ENCODE measurements at regions not wholly inside any gene's neighbourhood (a gene's known extent, or its start where the extent isn't known, plus 50 kb on each side); places are given as distances from the start of the nearest gene placed in this dataset.

DNA sequence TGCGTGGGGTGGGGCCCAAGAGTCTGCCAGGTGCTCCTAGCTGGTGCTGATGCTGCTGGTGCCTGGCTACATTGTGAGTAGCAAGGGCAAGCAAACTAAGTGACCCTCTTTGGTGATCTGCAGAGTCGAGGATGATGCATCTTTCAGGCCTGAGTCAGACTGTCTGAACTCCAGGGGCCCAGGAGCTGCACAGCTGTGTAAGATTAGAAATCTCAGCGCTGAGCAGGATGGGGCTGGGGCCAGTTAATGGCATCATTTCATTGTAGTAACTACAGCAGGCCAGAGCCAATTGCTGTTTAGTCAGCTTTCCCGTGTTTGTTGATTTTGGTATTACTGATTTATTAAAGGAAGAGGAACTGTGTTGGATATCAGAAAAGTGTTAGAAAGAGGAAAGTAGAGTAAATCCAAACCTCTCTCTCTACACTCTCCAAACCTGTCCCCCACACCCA lies 365.2 kb downstream of the PAX1 start:
- Histone ChIP-seq H3K9me3 (replicated peaks) (peaks cover 7% of the 10 kb centered on the region), H3K4me3 (no peak overlapping the region), H3K27me3 (ENCODE audit: low read depth) (no peaks in the 10 kb centered on the region), H3K4me1 (no peaks in the 10 kb centered on the region), H3K27ac (replicated peaks) (no peak overlapping the region), H3K36me3 (no peaks in the 10 kb centered on the region)
- intact Hi-C loops (cut with micrococcal nuclease), result no loop called here
- DNase-seq, result no peak
- TF ChIP-seq CTCF (IDR thresholded peaks at IDR 0.05; ENCODE audit: borderline replicate concordance), result no peak

GRCh38 chr20:22063753-22064152 lies 358.3 kb downstream of the PAX1 start:
- Histone ChIP-seq H3K27ac (replicated peaks) (no peak overlapping the region), H3K4me3 (no peak overlapping the region), H3K4me1 (no peaks in the 10 kb centered on the region), H3K9me3 (replicated peaks) (no peaks in the 10 kb centered on the region), H3K27me3 (ENCODE audit: low read depth) (no peaks in the 10 kb centered on the region), H3K36me3 (no peaks in the 10 kb centered on the region)
- intact Hi-C loops (cut with micrococcal nuclease), result no loop called here
- DNase-seq, result no peak
- TF ChIP-seq CTCF (IDR thresholded peaks at IDR 0.05; ENCODE audit: borderline replicate concordance), result no peak

DNA sequence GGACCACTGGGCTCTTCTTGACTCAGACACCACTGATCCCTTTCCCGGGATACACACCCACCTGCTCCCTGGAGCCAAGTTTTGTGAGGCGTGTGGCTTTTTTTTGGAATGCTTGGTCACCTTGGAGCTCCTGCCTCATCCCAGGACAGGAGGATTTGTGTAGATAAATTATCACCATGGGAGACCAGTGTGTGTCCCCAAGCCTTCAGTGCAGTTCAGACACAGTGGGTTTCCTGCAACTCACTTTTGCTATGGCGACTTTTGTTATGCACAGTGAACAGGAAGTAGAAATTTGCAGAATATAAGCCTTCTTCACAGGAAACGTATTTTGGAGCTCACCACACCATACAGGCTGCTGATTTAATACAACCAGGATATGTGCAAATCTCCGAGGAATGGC lies 357.4 kb downstream of the PAX1 start:
- intact Hi-C loops (cut with micrococcal nuclease), result no loop called here

GRCh38 chr20:22060610-22061009 lies 355.1 kb downstream of the PAX1 start:
- no peak for TF ChIP-seq CTCF (IDR thresholded peaks at IDR 0.05; ENCODE audit: borderline replicate concordance)

More for the DNA sequence above, 357.4 kb downstream of the PAX1 start:
- TF ChIP-seq CTCF (IDR thresholded peaks at IDR 0.05; ENCODE audit: borderline replicate concordance), result no peak
- Histone ChIP-seq H3K27ac (replicated peaks) (no peak overlapping the region), H3K36me3 (no peaks in the 10 kb centered on the region), H3K27me3 (ENCODE audit: low read depth) (no peaks in the 10 kb centered on the region), H3K4me3 (no peak overlapping the region), H3K9me3 (replicated peaks) (no peaks in the 10 kb centered on the region), H3K4me1 (no peaks in the 10 kb centered on the region)
- no peak for DNase-seq

GRCh38 chr20:22058746-22059145 lies 353.3 kb downstream of the PAX1 start:
- H3K4me3 ChIP-seq, result no peak overlapping the region
- no peaks in the 10 kb centered on the region for H3K36me3 ChIP-seq
- no peaks in the 10 kb centered on the region for H3K27me3 ChIP-seq (ENCODE audit: low read depth)
- DNase-seq, result no peak
- H3K27ac ChIP-seq (replicated peaks), result no peak overlapping the region
- intact Hi-C loops (cut with micrococcal nuclease), result no loop called here
- TF ChIP-seq CTCF (IDR thresholded peaks at IDR 0.05; ENCODE audit: borderline replicate concordance), result no peak
- H3K4me1 ChIP-seq, result no peaks in the 10 kb centered on the region
- H3K9me3 ChIP-seq (replicated peaks), result no peaks in the 10 kb centered on the region

More at GRCh38 chr20:22060610-22061009, 355.1 kb downstream of the PAX1 start:
- intact Hi-C loops (cut with micrococcal nuclease), result no loop called here
- no peaks in the 10 kb centered on the region for H3K4me1 ChIP-seq
- H3K9me3 ChIP-seq (replicated peaks), result no peaks in the 10 kb centered on the region
- no peak for DNase-seq
- no peaks in the 10 kb centered on the region for H3K27me3 ChIP-seq (ENCODE audit: low read depth)
- H3K27ac ChIP-seq (replicated peaks), result no peak overlapping the region
- H3K4me3 ChIP-seq, result no peak overlapping the region
- no peaks in the 10 kb centered on the region for H3K36me3 ChIP-seq

- intact Hi-C loops (cut with micrococcal nuclease), result no loop called here
- H3K27me3 ChIP-seq (ENCODE audit: low read depth), result no peaks in the 10 kb centered on the region
- no peak overlapping the region for H3K4me3 ChIP-seq
- no peak for TF ChIP-seq CTCF (IDR thresholded peaks at IDR 0.05; ENCODE audit: borderline replicate concordance)
- no peak for DNase-seq
- H3K4me1 ChIP-seq, result no peaks in the 10 kb centered on the region
- H3K36me3 ChIP-seq, result no peaks in the 10 kb centered on the region
- H3K9me3 ChIP-seq (replicated peaks), result no peaks in the 10 kb centered on the region
- H3K27ac ChIP-seq (replicated peaks), result no peak overlapping the region
Observed at GRCh38 chr20:22055981-22056380, 350.5 kb downstream of the PAX1 start.
